Spleen (tissue), 11 donors: ENCODE measurements at regions not wholly inside any gene's neighbourhood (a gene's known extent, or its start where the extent isn't known, plus 50 kb on each side); places are given as distances from the start of the nearest gene placed in this dataset.

Experiments used
- DNase-seq: peaks from one replicate; pipeline ENCODE4 v3.0.0-alpha.2; 2020
- H3K27ac ChIP-seq, 8 donors: fragments of 200-600 bp; sonication (generic) in 7 of 8; 1 replicate in 4 of 8; 2 replicates in 4 of 8; pipeline versions ENCODE4 v1.5.0 to v1.8.0; 2016 to 2021; ENCODE audit warnings: inconsistent platforms in 4 of 8, mild to moderate bottlenecking in 4 of 8, moderate library complexity in 1 of 8
- H3K27me3 ChIP-seq, 7 donors: fragments of 200-600 bp; sonication (generic) in 6 of 7; replicated peaks in 1 of 7; 1 replicate in 4 of 7; 2 replicates in 3 of 7; pipeline versions ENCODE4 v1.5.0 to v1.8.0; 2016 to 2021; ENCODE audit warnings: inconsistent platforms in 3 of 7, mild to moderate bottlenecking in 1 of 7
- H3K36me3 ChIP-seq, 6 donors: fragments of 200-600 bp; sonication (generic) in 5 of 6; 1 replicate in 4 of 6; 2 replicates in 2 of 6; pipeline versions ENCODE4 v1.5.0 to v1.8.0; 2016 to 2021; ENCODE audit warnings: inconsistent platforms in 2 of 6
- H3K4me1 ChIP-seq, 6 donors: fragments of 200-600 bp; sonication (generic) in 5 of 6; 1 replicate in 3 of 6; 2 replicates in 3 of 6; pipeline versions ENCODE4 v1.5.0 to v1.8.0; 2016 to 2021; ENCODE audit warnings: inconsistent platforms in 3 of 6
- H3K4me3 ChIP-seq, 8 donors: fragments of 200-600 bp; sonication (generic) in 7 of 8; 1 replicate in 4 of 8; 2 replicates in 4 of 8; pipeline versions ENCODE4 v1.5.0 to v1.8.0; 2016 to 2021; ENCODE audit warnings: inconsistent platforms in 4 of 8, mild to moderate bottlenecking in 4 of 8, moderate library complexity in 2 of 8
- H3K9me3 ChIP-seq, 8 donors: fragments of 200-600 bp; sonication (generic) in 7 of 8; 1 replicate in 4 of 8; 2 replicates in 4 of 8; pipeline versions ENCODE4 v1.5.0 to v1.8.0; 2016 to 2021; ENCODE audit warnings: inconsistent platforms in 4 of 8
- POLR2A ChIP-seq, 3 donors: fragments of 450-650 bp; IDR thresholded peaks; one replicate each; pipeline ENCODE4 v1.5.1; 2017; ENCODE audit warnings: antibody characterized with exemption in 3 of 3, mild to moderate bottlenecking in 1 of 3
- POLR2AphosphoS5 ChIP-seq, 3 donors: sonication (generic); formaldehyde crosslinking; IDR thresholded peaks; one replicate each; pipeline ENCODE4 v1.5.1; 2017; ENCODE audit warnings: antibody characterized with exemption in 3 of 3
- WGBS, 5 donors: extraction: QIAGEN DNeasy Blood & Tissue Kit in 3 of 5; methylation state at CpG; one replicate each; pipeline versions ENCODE4 v1.1.5 to v1.1.7; 2013 to 2018; 5-methylcytosine and 5-hydroxymethylcytosine counted together
- intact Hi-C: fragments of 100-400 bp; cut with DNase I; formaldehyde crosslinking; loops from one replicate; pipeline ENCODE4 v1.15.0; 2023; ENCODE audit warnings: low total_unique reads
- TF ChIP-seq, protein P1 (sequence below), 11 experiments: fragments of 200-600 bp in 7 of 11; fragments of 450-650 bp in 4 of 11; sonication (generic) in 4 of 11; IDR thresholded peaks in 8 of 11; conservative IDR thresholded peaks in 3 of 11; 1 replicate in 7 of 11; 2 replicates in 4 of 11; pipeline versions ENCODE4 v1.4.0 to v1.8.0; 2016 to 2021; ENCODE audit warnings: antibody characterized with exemption in 11 of 11, inconsistent platforms in 4 of 11, mild to moderate bottlenecking in 1 of 11
- donor health status: healthy with polysubstance abuse.
- donor health status: DM: no; HTN: no; CAD: no; lungs with moderate emphysema.
- donor health status: DM: no; HTN: no; CAD: no.
- donor health status: Bipolar disorder and iron deficiency.
- donor health status: healthy.
- donor health status: DM: no; HTN: no; CAD: no.
- donor health status: DM: yes; HTN: yes; CAD: no.

DNA sequence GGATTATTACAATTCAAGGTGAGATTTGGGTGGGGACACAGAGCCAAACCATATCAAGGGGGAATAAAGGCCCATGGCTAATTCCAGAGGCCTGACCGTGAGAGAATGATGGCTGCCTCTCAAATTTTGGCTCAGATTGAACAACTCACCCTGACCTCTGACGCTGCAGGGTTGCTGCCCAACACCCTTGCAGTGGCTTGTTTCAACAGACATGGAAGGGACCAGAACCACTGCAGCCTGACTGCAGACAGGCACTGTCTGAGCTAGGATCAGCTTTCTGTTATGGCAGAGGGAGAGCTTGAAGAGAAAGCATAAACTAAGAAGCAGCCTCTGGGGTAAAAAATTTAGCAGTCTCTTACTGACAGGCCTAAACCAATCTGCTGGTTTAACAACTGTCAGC is 90.2 kb upstream of the GADD45A start:
- no peak overlapping the region for H3K27ac ChIP-seq
- peaks cover 0 to 7% (median 0%) of the 10 kb centered on the region in 8 donors for H3K9me3 ChIP-seq
- H3K4me1 ChIP-seq = peaks cover 0 to 9% (median 2%) of the 10 kb centered on the region in 6 donors
- DNase-seq = no peak
- H3K27me3 ChIP-seq = no peaks in the 10 kb centered on the region
- intact Hi-C loops = no loop called here
- 55 to 94% (median 80%) methylated on average over 2 of the region's 2 CpGs for WGBS, 5 donors
- H3K36me3 ChIP-seq = no peaks in the 10 kb centered on the region
- no peak overlapping the region for H3K4me3 ChIP-seq
- TF ChIP-seq, protein P1, sequence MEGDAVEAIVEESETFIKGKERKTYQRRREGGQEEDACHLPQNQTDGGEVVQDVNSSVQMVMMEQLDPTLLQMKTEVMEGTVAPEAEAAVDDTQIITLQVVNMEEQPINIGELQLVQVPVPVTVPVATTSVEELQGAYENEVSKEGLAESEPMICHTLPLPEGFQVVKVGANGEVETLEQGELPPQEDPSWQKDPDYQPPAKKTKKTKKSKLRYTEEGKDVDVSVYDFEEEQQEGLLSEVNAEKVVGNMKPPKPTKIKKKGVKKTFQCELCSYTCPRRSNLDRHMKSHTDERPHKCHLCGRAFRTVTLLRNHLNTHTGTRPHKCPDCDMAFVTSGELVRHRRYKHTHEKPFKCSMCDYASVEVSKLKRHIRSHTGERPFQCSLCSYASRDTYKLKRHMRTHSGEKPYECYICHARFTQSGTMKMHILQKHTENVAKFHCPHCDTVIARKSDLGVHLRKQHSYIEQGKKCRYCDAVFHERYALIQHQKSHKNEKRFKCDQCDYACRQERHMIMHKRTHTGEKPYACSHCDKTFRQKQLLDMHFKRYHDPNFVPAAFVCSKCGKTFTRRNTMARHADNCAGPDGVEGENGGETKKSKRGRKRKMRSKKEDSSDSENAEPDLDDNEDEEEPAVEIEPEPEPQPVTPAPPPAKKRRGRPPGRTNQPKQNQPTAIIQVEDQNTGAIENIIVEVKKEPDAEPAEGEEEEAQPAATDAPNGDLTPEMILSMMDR (IDR thresholded peaks at IDR 0.05 in 8 of 11, conservative IDR thresholded peaks at IDR 0.05 in 3 of 11) = no peak
- TF ChIP-seq POLR2A (IDR thresholded peaks at IDR 0.05) (no peak), POLR2AphosphoS5 (IDR thresholded peaks at IDR 0.05) (no peak)

DNA sequence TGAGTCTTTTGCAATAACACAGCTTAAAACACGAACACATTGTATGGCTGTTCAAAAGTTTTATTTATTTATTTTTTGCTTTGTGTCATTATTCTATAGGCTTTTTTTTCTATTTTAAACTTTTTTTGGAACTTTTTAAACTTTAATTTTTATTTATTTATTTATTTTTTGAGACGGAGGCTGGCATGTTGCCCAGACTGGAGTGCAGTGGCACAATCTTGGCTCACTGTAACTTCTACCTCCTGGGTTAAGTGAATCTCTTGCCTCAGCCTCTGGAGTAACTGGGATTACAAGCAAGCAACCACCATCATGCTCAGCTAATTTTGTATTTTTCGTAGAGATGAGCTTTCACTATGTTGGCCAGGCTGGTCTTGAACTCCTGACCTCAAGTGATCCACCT is 88.3 kb upstream of the GADD45A start:
- TF ChIP-seq, protein P1 (IDR thresholded peaks at IDR 0.05 in 8 of 11, conservative IDR thresholded peaks at IDR 0.05 in 3 of 11) = no peak
- TF ChIP-seq POLR2A (IDR thresholded peaks at IDR 0.05) (no peak), POLR2AphosphoS5 (IDR thresholded peaks at IDR 0.05) (no peak)
- no peaks in the 10 kb centered on the region for H3K4me1 ChIP-seq
- H3K27me3 ChIP-seq = no peaks in the 10 kb centered on the region
- H3K36me3 ChIP-seq = no peaks in the 10 kb centered on the region
- intact Hi-C loops = no loop called here
- 76 to 91% (median 82%) methylated on average over 3 of the region's 3 CpGs for WGBS, 5 donors
- no peak overlapping the region for H3K4me3 ChIP-seq
- no peak overlapping the region for H3K27ac ChIP-seq
- peaks cover 0 to 7% (median 0%) of the 10 kb centered on the region in 8 donors for H3K9me3 ChIP-seq
- no peak for DNase-seq

DNA sequence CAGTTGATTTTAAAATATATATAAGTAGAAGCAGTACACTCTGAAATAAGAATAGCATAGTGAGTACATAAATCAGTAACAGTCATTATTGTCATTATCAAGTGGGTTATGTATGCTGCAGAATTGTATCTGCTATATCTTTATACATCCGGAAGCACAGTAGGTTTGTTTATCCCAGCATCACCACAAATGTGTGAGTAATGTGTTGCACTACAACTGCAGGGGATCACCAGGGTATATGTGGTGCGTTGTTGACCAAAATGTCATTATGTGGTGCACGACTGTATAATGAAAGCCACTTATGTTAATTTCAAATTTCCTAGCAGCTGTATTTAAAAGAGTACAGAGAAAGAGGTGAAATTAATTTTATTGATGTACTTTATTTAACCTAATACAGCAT is 87.7 kb upstream of the GADD45A start:
- Histone ChIP-seq H3K36me3 (no peaks in the 10 kb centered on the region), H3K4me3 (no peak overlapping the region), H3K4me1 (no peaks in the 10 kb centered on the region), H3K9me3 (peaks cover 0 to 7% (median 0%) of the 10 kb centered on the region in 8 donors), H3K27ac (no peak overlapping the region), H3K27me3 (no peaks in the 10 kb centered on the region)
- intact Hi-C loops = no loop called here
- no peak for DNase-seq
- TF ChIP-seq POLR2AphosphoS5 (IDR thresholded peaks at IDR 0.05) = no peak
- no peak for TF ChIP-seq POLR2A (IDR thresholded peaks at IDR 0.05)
- TF ChIP-seq, protein P1 (IDR thresholded peaks at IDR 0.05 in 8 of 11, conservative IDR thresholded peaks at IDR 0.05 in 3 of 11) = no peak
- WGBS, 5 donors = 85 to 96% (median 90%) methylated on average over 3 of the region's 3 CpGs

DNA sequence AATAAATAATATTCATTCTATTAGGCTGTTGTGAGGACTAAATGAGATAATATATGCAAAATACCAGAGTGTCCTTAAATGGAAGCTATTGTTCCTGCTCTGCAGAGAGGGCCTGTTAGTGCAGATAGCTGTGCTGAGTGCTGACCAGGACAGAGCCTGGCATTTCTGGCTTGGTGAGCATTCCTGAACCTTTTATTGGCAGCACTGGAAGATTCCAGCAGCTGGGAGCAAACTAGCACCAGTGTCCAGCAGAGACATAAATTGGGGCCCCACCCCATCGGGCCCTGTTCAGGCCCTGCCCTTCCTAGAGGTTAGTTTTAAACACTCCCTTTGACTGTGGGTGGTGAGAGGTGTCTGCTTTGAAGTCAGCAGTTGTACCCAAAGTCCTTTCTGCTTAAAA is 85.9 kb upstream of the GADD45A start:
- H3K27me3 ChIP-seq = no peaks in the 10 kb centered on the region
- TF ChIP-seq POLR2A (IDR thresholded peaks at IDR 0.05) (no peak), POLR2AphosphoS5 (IDR thresholded peaks at IDR 0.05) (no peak)
- TF ChIP-seq, protein P1 (IDR thresholded peaks at IDR 0.05 in 8 of 11, conservative IDR thresholded peaks at IDR 0.05 in 3 of 11) = no peak
- WGBS, 5 donors = 67 to 90% (median 82%) methylated on average over 1 of the region's 1 CpG

More for the DNA sequence above, 85.9 kb upstream of the GADD45A start:
- Histone ChIP-seq H3K4me1 (no peaks in the 10 kb centered on the region), H3K36me3 (no peaks in the 10 kb centered on the region), H3K9me3 (peaks cover 0 to 7% (median 0%) of the 10 kb centered on the region in 8 donors), H3K4me3 (no peak overlapping the region), H3K27ac (no peak overlapping the region)
- no peak for DNase-seq
- intact Hi-C loops = no loop called here
